Type B pancreatic cell (in vitro differentiated cells): ENCODE measurements at regions not wholly inside any gene's neighbourhood (a gene's known extent, or its start where the extent isn't known, plus 50 kb on each side); places are given as distances from the start of the nearest gene placed in this dataset.
A peak's percentile ranks its signal among the peaks of the same experiment; 100 is the strongest.
"Not testable (repeated sequence)": the region's sequence is repeated elsewhere in the genome, so short reads cannot be mapped to it uniquely, and the experiment has no call there.

Source experiments
- DNase-seq: peaks from one replicate; pipeline ENCODE4 v3.0.0; 2021; ENCODE audit warnings: mixed read lengths; ENCODE audit not compliant: unreplicated experiment; ENCODE audit errors: extremely low spot score
- H3K27ac Mint-ChIP-seq: 2 replicates; pipeline ENCODE4 v1.8.0; 2021; ENCODE audit warnings: mild to moderate bottlenecking, mixed read lengths
- H3K27me3 Mint-ChIP-seq: 2 replicates; pipeline ENCODE4 v1.8.0; 2021; ENCODE audit warnings: mixed read lengths
- H3K36me3 Mint-ChIP-seq: 2 replicates; pipeline ENCODE4 v1.8.0; 2021; ENCODE audit warnings: mixed read lengths
- H3K4me1 Mint-ChIP-seq: one replicate; pipeline ENCODE4 v1.8.0; 2021; ENCODE audit warnings: mixed read lengths; ENCODE audit not compliant: unreplicated experiment
- H3K4me3 Mint-ChIP-seq: 2 replicates; pipeline ENCODE4 v1.8.0; 2021; ENCODE audit warnings: mild to moderate bottlenecking, mixed read lengths
- H3K9me3 Mint-ChIP-seq: 2 replicates; pipeline ENCODE4 v1.8.0; 2021; ENCODE audit warnings: mixed read lengths
- TF ChIP-seq, protein P1 (sequence below): fragments of 200-600 bp; sonication (generic); conservative IDR thresholded peaks from 2 replicates; pipeline ENCODE4 v1.5.0; 2021; ENCODE audit warnings: antibody characterized with exemption, mild to moderate bottlenecking

DNA sequence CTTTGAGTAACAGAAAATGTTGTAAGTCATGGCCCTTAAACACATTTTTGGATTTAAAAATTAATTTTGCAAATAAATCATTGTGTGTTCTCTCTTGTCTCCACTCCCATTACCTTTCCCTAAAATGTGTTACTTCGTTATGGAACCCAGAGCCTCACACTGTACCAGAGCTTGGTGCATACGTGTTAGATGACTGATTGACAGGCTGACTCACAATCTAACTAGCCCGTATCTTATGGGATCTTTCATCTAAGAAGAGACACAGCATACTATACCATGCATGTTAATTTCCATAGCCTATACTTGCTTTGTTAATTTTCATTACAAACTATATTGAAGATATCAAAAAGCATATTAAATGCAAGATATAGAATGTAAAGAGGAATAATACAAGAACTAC lies 87.1 kb downstream of the SPRY4 start:
- no peaks in the 10 kb centered on the region for H3K27me3 Mint-ChIP-seq
- DNase-seq = no peak
- H3K36me3 Mint-ChIP-seq = peaks cover 4% of the 10 kb centered on the region
- TF ChIP-seq, protein P1, sequence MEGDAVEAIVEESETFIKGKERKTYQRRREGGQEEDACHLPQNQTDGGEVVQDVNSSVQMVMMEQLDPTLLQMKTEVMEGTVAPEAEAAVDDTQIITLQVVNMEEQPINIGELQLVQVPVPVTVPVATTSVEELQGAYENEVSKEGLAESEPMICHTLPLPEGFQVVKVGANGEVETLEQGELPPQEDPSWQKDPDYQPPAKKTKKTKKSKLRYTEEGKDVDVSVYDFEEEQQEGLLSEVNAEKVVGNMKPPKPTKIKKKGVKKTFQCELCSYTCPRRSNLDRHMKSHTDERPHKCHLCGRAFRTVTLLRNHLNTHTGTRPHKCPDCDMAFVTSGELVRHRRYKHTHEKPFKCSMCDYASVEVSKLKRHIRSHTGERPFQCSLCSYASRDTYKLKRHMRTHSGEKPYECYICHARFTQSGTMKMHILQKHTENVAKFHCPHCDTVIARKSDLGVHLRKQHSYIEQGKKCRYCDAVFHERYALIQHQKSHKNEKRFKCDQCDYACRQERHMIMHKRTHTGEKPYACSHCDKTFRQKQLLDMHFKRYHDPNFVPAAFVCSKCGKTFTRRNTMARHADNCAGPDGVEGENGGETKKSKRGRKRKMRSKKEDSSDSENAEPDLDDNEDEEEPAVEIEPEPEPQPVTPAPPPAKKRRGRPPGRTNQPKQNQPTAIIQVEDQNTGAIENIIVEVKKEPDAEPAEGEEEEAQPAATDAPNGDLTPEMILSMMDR = no peak
- H3K27ac Mint-ChIP-seq = no peak overlapping the region
- H3K4me3 Mint-ChIP-seq = no peak overlapping the region
- H3K9me3 Mint-ChIP-seq = peaks cover 11% of the 10 kb centered on the region
- H3K4me1 Mint-ChIP-seq = peaks cover 16% of the 10 kb centered on the region

DNA sequence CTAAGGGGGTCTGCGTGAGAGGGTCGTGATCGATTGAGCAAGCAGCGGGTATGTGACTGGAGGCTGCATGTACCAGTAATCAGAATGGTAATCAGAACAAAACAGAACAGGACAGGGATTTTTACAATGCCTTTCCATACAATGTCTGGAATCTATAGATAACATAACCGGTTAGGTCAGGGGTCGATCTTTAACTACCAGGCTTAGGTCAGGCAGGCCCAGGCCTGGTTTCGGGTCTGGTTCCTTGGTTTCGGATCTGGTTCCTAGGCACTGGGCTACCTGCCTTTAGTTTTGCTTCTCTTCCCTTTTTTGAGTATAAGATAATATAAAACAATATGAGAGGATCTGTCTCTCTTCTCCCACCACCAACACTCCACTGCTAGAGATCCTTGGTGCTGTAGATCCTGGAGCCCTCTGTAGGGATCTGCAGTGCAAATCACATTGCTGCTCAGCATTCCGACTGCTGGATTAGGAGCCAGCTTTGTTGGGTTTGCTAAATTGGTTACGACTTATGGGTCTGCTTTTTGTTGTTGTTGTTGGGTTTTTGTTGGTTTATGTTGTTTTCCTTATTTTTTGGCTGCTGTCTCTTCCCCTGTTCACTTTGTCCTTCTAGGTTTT lies 88.0 kb downstream of the SPRY4 start:
- H3K9me3 Mint-ChIP-seq = peaks cover 11% of the 10 kb centered on the region
- not testable (repeated sequence) for DNase-seq

DNA sequence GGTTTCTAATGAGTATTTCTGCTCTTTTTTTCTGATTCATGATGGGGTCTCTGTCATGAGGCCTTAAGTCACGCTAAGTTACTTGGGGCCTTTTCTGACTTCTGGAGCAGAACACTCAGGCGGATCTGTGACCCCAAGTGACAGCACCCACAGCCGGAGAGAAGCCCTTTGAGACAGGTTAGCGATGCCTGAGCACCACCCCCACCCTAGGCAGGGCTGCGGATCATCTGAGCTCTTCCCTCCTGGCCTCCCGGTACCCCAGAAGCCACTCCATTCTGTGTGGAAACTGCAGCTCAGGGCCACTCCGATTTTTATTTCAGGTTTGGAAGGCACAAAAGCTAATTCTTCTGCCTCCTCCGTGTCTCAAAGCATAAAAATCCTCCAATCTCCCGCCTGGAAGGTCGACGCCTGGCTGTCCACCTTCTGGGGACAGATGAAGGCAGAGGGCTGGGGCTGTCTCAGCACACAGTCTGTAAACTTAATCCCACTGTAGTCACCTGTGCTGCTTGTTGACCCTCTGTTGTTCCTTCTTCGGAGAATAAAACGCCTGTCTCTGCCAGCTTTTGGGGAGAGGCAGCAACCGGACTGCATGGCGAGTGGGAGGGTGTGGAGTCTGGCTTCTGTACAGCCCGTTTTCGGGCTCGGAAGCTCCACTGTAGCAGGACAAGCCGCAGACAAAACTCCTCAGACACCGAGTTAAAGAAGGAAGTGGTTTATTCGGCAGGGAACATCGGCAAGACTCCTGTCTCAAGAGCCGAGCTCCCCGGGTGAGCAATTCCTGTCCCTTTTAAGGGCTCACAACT lies 88.8 kb downstream of the SPRY4 start:
- no peak for DNase-seq
- H3K27ac Mint-ChIP-seq = peak overlapping the region; percentile 34
- no peaks in the 10 kb centered on the region for H3K27me3 Mint-ChIP-seq
- TF ChIP-seq, protein P1 = no peak
- H3K4me1 Mint-ChIP-seq = peaks cover 16% of the 10 kb centered on the region
- peaks cover 4% of the 10 kb centered on the region for H3K36me3 Mint-ChIP-seq
- peaks cover 11% of the 10 kb centered on the region for H3K9me3 Mint-ChIP-seq
- peak overlapping the region; percentile 22 for H3K4me3 Mint-ChIP-seq

More for the DNA sequence above, 88.0 kb downstream of the SPRY4 start:
- H3K36me3 Mint-ChIP-seq, H3K27ac Mint-ChIP-seq, H3K27me3 Mint-ChIP-seq, H3K4me3 Mint-ChIP-seq: not testable (repeated sequence)
- H3K4me1 Mint-ChIP-seq = peaks cover 16% of the 10 kb centered on the region

DNA sequence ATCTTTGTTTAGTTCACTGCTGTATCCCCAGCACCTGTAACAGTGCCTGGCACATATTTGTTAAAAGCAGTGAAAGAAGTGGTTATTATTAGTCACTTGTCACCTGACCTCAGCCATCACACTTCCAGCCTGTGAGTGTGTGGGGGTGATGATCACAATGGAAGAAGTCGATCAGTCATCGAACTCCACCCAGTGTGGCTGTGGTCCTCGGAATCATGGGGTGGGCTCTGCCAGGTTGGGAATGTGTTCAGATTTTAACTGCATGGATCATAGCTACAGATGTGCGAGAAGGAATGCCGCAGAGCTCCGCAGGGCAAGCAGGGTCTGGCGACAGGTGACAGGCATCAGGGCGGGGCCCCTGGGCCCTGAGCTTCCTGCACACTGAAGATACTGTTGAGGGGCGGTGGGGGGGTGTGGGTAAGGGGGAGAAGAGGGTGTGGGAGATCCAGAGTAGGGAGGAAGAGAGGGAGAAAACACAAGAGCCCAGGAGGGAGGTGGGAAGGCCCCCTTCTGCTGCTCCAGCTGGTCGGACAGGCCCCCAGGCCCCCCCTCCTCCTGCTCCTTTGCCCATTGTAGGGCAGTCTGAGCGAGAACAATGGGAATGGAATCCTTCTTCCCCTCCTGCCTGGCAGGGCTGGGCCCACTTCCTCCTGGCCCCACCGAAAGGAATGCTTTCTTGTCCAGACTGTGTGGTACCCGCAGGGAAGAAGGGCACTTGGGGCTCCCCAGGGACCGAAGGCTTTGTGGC lies 89.6 kb downstream of the SPRY4 start:
- H3K4me1 Mint-ChIP-seq = peaks cover 16% of the 10 kb centered on the region
- H3K27ac Mint-ChIP-seq = peak overlapping the region; percentile 79

DNA sequence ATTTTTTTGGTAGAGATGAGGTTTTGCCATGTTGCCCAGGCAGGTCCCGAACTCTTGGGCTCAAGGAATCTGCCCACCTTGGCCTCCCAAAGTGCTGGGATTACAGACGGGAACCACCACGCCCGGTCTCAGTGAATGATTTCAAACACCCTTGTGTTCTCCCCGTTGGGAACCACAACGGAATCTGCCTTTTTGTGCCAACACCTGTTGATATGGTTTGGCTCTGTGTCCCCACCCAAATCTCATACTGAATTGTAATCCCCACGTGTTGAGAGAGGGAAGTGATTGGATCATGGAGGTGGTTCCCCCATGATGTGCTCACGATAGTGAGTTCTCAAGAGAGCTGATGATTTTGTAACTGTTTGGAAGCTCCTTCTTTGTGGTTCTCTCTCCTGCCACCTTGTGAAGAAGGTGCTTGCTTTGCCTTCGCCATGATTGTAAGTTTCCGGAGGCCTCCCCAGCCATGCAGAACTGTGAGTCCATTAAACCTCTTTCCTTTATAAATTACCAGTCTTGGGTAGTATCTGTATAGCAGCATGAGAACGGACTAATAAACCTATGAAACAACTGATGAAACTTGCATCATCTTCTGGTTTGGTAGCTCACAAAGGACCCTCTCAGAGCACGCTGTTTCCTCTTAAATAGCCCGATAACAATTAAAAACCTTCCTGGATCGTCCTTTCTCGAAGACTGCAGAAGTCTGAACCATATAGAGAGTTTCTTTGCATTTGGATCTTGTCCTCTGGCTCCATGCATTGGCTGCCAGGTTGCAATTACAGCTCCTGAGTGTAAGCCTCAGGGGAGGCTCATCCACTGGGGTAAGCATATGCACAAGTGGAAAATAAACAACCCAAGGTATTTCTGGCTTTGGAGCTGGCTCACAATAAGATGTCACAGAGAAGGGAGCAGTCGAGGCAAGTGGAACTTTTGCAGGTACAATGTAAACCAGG lies 91.5 kb downstream of the SPRY4 start:
- no peaks in the 10 kb centered on the region for H3K36me3 Mint-ChIP-seq
- no peak overlapping the region for H3K4me3 Mint-ChIP-seq
- DNase-seq = no peak
- H3K27me3 Mint-ChIP-seq = no peaks in the 10 kb centered on the region
- H3K9me3 Mint-ChIP-seq = peaks cover 13% of the 10 kb centered on the region
- H3K27ac Mint-ChIP-seq = no peak overlapping the region
- H3K4me1 Mint-ChIP-seq = peaks cover 16% of the 10 kb centered on the region
- TF ChIP-seq, protein P1 = no peak

More for the DNA sequence above, 89.6 kb downstream of the SPRY4 start:
- H3K9me3 Mint-ChIP-seq = peaks cover 11% of the 10 kb centered on the region
- no peak for DNase-seq
- H3K27me3 Mint-ChIP-seq = no peaks in the 10 kb centered on the region
- TF ChIP-seq, protein P1 = no peak
- H3K36me3 Mint-ChIP-seq = peaks cover 4% of the 10 kb centered on the region
- peak overlapping the region; percentile 47 for H3K4me3 Mint-ChIP-seq

DNA sequence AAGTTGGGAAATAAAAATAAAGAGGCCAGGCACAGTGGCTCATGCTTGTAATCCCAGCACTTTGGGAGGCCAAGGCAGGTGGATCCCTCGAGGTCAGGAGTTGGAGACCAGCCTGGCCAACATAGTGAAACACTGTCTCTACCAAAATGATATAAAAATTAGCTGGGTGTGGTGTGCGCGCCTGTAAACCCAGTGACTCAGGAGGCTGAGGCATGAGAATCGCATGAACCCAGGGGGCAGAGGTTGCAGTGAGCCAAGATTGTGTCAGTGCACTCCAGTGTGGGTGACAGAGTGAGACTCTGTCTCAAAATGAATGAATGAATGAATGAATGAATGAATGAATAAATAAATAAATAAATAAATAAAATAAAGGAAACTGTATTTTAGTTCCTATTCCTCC lies 93.9 kb downstream of the SPRY4 start:
- H3K4me1 Mint-ChIP-seq = peaks cover 14% of the 10 kb centered on the region
- not testable (repeated sequence) for H3K27me3 Mint-ChIP-seq

More for the DNA sequence above, 93.9 kb downstream of the SPRY4 start:
- DNase-seq, H3K4me3 Mint-ChIP-seq, H3K27ac Mint-ChIP-seq, H3K36me3 Mint-ChIP-seq: not testable (repeated sequence)
- peaks cover 13% of the 10 kb centered on the region for H3K9me3 Mint-ChIP-seq
